ENCODE measurements at regions not wholly inside any gene's neighbourhood (a gene's known extent, or its start where the extent isn't known, plus 50 kb on each side); places are given as distances from the start of the nearest gene placed in this dataset.
A peak's percentile ranks its signal among the peaks of the same experiment; 100 is the strongest.

DNA sequence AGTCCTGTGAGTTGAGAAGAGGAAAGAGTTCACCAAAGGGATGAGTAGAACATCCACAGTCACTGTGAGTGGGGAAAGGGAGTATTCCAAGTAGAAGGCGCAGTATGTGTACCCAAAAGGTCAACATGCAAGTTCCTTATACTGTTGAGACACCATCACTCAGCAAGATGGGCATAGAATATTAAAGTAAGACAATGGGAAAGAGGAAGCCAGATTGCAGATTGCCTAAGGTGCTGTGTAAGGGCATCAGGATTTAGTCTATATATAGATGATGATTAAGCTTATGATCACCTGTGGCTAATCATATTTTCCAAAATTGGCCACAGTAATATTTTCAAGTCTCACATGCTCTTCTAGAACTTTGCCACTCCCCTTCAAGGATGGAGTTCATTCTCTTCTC is 120.1 kb upstream of the CAMK1G start:
- DNase-seq (ENCODE audit: low spot score), result no peak

DNA sequence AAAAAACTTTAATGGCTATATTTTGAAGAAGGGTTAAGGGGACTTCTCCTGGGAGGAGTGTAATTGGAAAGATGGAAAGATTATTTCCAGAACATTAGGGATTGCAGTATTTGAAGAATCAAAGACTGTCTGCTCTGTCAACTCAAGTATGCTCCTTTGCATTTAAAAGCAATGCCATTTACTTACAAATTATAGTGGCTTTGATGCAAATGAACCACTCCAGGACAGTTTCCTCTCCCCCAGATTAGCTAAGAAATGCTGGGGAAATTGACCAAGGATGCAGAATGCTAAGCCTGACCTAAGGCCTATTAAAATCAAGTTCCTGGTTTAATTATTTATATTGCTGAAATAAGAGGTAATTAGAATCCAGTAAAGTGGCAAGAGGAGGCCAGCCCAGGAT is 110.5 kb upstream of the CAMK1G start:
- no peak for DNase-seq (ENCODE audit: low spot score)

DNA sequence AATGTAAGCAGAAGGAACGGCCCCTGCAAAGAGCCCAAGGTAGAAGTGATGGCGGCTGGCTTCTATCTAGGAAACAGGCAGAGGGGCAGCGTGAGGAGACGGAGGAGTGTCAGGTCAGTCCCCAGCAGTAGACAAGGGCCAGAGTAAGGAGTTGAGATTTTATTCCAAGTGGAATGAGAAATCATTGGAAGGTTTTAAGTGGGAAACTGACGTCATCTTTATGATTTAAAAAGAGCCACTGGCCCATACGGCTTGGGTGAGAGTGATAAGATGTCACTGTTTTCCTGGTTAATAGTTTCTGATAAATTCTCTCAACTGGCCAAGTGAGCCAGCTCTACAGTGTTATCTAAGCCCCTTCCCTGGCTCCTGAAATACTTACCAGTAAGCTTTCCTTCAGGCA is 103.2 kb upstream of the CAMK1G start:
- DNase-seq (ENCODE audit: low spot score), result no peak

DNA sequence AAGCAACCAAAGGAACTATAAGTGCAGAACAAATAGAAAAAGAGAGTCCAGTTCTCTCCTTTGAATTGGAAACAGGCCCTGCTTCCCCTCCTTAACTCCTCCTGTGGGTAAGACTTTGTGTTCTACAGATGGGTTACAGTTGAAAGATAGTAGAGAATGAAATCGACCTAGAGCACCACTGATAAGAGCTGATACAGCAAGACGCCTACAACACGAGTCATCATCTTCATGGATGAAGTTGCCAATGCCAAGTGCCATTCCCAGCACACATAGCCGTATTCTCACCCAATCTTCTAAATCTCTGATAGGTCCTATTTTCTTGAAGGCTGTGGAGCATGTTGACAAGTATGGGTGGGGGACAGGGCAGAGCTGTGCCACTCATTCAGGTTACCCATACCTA is 99.8 kb upstream of the CAMK1G start:
- DNase-seq (ENCODE audit: low spot score), result no peak

DNA sequence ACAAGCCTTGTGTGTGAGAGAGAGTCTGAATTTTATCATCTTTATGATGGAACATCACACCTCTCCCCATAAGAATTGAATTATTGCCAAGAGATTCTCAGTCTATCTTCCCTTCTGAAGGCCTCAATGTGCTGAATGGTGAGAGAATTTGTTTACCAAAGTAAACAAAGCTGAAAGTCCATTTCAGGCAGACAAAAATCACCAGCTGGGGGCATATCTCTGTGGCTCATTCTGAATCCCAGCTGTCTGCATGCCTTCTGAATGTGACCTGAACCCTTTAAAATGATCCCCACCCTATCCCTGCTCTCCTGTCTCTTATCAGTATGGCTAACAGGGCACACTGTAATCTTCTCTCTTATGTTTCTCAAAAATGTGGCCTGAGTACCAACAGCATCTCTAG is 99.1 kb upstream of the CAMK1G start:
- DNase-seq (ENCODE audit: low spot score), result no peak

DNA sequence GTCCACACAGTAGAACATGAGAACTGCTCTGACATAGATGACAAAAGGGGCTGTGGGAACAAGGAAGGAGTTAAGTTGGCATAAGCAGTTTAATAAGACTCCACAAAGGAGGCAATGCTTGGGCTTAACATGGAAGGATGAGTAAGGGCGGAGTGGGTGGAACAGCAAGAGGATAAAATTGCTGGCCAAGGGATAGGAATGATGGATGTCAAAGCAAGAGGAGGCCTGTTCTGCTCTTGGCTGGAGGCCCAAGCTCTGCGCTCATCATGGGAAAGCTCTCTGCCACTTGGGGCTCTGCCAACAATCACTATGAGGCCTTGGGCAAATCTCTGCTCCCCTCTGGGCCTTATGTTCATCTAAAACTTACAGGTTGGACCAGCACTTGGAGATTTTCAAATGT is 98.3 kb upstream of the CAMK1G start:
- DNase-seq (ENCODE audit: low spot score), result peak; percentile 17

DNA sequence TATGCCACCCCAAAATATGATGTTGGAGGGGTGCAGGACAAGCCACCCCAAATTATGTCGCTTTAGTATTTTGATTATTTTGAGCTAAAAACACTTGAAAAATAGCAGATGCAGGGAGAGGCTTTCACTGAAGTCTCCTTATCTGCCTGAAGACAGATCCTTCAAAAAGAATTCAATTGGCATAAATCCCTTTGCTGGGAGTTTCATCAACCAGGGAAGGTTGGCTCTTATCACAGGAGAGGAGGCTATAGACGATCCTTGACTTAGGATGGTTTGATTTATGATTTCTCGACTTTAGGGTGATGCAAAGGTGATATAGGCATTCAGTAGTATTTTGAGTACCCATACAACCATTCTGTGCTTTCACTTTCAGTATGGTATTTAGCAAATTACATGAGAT is 97.8 kb upstream of the CAMK1G start:
- no peak for DNase-seq (ENCODE audit: low spot score)

DNA sequence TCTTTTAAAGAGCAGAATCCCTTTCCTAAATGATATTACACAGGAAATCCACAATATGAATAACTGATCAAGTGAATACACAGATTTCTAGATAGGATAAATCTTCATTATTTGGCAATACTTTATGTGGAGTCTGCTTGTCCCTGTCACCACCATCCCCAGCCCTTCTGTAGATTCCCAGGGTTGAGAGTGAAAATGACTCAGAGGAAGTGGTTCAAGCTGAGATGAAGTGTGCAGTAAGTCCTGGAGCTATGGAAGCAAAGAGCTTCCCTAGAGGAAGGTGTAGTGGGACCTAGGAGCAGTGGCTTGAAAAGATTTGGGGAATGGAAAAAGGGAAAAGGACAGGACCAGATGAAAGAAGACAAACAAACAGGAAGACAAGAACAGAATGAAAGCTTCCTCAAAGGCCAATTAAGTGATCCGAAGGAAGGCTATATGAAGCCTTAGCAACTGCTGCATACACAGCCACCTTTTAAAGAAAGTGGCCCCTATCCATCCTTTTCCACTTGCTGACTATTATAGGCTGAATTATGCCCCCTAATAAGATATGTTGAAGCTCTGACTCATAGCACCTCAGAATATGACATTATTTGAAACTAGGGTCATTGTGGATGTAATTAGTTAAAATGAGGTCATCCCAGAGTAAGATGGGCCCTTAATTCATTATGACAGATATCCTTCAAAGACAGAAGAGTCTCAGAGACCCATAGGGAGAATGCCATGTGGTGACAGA is 96.5 kb upstream of the CAMK1G start:
- DNase-seq (ENCODE audit: low spot score), result no peak

DNA sequence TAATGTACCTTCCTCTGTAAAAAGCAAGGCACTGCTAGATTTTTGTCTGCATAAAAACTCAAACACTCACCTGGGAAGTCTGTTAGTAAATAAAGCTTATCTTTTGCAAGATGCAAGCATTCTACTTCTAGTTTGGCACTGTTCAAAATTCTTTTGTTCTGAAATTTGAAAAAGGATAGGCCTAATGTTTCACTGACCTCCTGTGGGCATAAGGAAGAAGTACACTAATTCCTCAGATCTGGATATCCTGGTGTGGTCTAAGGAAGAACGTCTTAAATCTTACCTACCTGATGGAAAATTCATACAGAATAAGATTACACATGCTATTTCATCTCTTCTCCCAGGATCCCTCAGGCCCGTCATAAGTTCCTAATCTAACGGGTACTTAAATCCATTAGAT is 93.5 kb upstream of the CAMK1G start:
- DNase-seq (ENCODE audit: low spot score), result peak; percentile 29

DNA sequence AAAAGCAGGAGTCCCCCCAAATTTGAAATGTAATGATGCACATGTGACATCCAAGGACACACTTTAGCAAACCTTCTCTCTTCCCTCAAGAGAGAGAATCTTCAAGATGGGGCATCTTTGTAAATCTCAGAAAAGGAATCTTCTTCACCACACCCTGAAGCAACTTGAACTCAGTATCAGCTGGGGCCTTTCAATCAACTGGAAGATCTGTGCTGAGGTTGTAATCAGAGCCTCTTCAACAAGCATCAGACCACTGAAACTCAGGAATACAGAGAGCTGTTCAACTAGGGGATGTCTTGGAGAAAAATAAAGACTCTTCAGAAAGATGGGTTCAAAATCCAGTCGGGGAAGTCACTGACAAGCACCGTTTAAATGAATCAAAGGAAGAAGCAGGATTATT is 92.5 kb upstream of the CAMK1G start:
- no peak for DNase-seq (ENCODE audit: low spot score)

DNA sequence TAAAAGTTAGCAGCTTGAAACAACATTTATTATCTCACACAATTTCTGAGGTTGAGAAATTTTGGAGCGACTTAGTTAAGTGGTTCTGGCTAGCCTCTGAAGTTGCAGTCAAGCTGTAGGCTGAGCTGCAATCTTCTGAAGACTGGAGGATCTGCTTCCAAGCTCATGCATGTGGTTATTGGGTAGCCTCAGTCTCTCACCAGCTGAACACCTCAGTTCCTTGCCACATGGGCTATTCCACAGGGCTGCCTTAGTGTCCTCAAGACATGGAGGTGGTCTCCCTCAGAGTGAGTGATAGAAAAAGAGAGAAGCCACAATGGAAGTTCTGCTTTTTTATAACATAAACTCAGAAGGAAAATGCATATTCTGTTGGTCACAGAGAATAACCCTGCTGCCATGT is 92.0 kb upstream of the CAMK1G start:
- DNase-seq (ENCODE audit: low spot score), result no peak

DNA sequence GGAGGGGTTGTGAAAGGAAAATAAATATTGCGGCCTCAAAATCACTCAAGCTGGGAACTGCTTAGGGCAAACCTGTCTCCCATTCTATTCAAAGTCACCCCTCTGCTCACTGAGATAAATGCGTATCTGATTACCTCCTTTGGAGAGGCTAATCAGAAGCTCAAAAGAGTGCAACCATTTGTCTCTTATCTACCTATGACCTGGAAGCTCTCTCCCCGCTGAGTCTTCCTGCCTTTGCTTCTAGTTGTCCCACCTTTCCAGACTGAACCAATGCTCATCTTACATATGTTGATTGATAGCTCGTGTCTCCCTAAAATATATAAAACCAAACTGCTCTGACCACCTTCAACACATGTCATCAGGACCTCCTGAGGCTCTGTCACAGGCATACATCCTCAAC is 91.6 kb upstream of the CAMK1G start:
- no peak for DNase-seq (ENCODE audit: low spot score)

DNA sequence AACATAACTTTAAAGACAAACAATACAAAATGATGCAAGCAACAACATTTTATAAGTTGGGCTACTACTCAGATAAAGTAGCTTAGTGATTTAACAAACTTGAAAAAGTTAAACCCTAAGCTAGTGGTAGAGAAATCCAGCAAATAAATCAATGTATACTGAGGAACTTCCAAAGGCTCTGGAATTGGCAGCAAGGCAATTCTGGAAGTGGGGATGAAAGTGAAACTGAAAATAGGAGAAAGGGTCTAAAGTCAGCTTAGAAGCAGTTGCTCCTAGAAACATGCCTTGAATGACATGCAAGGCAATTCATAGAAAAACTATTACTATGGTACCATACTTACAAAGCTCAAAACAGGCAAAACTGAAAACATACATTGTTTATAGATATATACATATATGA is 90.0 kb upstream of the CAMK1G start:
- no peak for DNase-seq (ENCODE audit: low spot score)

DNA sequence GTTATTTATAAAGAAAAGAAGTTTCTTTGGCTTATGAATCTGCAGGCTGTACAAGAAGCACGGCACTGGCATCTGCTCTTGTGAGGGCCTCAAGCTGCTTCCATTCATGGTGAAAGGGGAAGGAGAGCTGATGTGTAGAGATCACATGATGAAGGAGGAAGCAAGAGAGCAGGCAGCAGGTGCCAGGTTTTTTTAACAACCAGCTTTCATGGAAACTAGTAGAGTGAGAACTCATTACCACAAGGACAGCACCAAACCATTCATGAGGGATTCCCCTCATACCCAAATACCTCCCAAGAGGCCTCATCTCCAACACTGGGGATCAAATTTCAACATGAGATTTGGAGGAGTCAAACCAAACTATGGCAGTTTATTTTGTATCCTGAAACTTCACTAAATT is 85.8 kb upstream of the CAMK1G start:
- DNase-seq (ENCODE audit: low spot score), result no peak

DNA sequence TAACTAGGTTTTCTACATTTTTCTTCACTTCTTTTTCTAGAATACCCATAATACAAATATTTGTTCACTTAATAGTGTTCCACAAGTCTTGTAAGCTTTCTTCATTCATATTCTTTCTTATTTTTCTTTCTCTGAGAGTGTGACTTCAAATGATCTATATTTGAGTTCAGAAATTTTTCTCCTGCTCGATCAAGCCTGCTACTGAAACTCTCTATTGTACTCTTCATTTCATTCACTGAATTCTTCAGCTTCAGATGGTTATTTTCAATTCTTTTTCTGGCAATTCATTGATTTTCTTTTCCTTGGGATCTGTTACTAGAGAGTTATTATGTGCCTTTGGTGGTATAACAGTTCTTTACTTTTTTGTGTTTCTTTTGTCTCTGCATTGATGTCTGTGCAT is 82.5 kb upstream of the CAMK1G start:
- DNase-seq (ENCODE audit: low spot score), result no peak

DNA sequence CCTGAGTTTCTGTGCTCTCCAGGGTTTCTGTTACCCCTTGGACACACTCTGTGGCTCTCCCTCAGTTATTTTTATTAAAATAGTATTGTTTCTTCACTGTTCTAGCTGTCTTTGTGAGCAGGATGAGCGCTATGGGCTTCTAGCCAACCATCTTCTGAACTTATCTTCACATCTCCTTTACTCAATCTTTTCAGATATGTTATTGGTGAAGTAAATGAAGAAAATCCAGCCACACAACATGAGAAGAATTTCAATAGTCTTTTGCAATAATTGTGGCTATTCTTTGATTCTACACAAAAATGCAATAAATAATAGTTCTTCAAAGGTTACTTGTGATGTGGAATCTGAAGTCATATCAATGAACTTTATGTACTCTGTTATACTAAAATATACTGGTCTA is 80.3 kb upstream of the CAMK1G start:
- no peak for DNase-seq (ENCODE audit: low spot score)

DNA sequence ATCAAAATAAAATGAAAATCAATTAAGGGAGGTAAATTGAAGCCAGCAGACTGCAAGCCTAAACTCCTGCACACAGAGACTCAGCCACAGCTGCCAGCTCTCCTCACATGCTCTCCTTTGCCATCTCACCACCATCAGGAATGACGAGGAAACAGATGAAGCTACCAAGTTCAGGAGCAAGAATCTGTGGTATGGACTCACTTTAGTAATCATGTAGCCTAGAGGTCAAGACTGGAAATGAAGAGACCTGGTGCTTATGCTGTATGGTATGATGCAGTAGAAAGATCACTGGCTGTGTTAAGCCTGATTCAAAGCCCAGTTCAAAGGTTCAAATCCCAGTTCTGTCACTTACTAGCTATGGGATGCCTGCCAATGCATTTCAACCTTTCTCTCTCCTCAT is 78.9 kb upstream of the CAMK1G start:
- no peak for DNase-seq (ENCODE audit: low spot score)

DNA sequence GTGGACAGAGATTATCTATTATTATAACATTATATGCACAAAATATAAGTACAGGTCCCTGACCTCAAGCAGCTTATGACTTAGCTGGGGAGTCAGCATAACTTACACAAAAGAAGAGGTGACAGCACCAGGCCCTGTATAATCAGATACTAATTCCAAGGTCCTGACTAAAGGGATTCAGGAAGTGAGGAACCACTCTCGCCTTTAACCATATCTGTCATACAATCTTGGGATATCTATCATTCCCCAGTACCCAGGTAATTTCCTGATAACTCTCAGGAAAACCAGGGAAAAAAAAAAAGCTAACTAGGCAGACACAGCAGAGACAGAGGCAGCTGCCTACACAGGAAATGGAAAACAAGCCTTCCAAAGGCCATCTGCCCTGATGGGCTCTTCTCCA is 78.5 kb upstream of the CAMK1G start:
- no peak for DNase-seq (ENCODE audit: low spot score)

DNA sequence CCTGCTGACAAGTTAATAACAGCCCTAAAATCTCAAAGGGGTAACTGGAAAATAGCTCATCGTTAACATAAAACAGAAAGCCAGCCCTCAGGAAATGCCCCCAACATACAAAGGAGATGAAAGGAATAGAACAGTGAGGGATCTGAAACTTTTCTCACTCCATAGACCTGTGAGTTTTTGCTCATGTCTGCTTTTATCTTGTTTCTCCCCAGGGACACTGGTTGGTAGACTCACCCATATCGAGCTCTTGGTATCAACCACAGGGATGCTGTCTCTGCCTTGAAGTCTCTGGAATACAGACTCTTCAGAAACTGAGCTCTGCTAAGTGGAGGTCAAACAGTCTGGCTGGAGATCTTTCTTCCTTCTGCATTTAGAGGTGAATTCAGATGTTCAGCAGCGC is 77.4 kb upstream of the CAMK1G start:
- no peak for DNase-seq (ENCODE audit: low spot score)

DNA sequence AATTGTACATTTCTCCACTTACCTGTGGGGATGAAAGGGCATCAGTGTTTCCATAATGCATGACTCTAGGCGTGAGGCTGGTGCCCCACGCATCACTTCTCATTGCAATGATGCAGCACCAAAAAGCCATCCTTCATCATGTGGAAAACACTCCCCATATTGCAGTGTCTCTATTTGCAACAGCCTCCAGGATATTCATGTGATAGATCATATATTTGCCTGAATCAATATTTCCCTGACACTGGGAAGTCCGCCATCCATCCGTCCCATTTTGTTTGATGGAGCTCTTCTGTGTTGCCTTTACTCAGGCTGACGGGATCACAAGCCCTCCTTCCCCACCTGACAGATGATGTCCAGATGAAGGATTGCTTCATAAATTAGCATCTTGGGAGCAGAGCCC is 74.5 kb upstream of the CAMK1G start:
- no peak for DNase-seq (ENCODE audit: low spot score)

DNA sequence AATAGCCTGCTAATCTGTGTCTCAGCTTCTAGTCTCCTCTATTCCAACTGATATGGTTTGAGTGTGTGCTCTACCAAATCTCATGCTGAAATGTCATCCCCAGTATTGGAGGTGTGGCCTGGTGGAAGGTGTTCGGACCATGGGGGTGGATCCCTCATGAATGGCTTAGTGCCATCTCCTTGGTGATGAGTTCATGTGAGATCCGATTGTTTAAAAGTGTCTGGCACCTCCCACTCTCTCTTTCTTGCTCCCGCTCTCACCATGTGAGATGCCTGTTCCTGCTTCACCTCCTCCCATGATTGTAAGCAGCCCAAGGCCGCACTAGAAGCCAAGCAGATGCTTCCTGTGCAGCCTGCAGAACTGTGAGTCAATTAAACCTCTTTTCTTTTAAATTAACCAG is 73.5 kb upstream of the CAMK1G start:
- DNase-seq (ENCODE audit: low spot score), result no peak

DNA sequence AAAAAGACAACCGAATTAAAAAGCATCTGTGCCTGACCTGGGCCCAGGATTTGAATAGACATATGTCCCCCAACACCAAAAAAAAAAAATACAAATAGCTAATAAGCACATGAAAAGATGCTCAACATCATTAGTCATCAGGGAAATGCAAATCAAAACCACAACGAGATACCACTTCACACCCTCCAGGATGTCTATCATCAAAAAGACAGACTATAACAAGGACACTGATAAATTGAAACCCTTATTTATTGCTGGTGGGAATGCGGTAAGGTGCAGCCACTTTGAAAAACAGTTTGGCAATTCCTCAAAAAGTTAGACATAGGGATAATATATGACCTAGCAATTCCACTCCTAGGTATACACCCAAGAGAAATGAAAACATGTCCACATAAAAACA is 72.3 kb upstream of the CAMK1G start:
- no peak for DNase-seq (ENCODE audit: low spot score)

DNA sequence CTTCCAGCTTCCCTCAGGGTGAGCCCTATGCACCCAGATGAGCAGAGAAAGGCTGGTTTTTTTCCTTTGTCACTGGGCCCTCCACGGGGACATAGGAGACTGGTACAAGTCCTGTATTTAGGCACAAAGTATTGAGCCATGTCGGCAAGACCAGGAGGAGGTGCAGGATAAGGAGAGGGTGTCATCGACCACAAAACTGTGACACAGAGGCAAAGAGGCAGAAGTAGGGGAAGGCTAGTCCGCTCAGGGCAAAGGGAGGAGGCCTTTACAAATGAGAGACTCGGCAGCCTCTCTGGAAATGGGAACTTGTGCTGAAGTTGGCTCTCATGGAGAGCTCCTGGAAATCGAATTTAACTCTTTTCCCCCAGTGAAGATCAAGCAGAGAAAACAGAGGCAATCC is 70.7 kb upstream of the CAMK1G start:
- no peak for DNase-seq (ENCODE audit: low spot score)

DNA sequence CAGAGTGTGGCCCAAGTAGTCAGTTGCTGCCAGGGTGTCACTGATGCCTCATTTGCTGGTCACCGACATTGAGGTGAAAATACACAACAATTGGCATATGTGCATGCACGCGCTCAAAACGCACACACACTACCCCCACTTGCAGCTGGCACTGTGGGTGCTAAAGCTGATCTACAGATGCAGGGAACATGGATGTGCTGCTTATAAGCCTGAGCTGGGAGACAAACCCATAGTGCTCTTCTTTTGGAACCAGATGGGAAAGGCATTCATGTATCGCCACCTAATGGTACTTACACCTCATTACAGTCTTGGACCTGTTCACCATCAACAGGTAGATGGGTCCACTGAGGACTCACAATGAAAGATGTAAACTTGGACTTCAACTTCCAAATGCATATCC is 70.3 kb upstream of the CAMK1G start:
- DNase-seq (ENCODE audit: low spot score), result peak; percentile 76

Data from COLO829 (cell line).